Ectodermal cell (in vitro differentiated cells): ENCODE measurements at regions not wholly inside any gene's neighbourhood (a gene's known extent, or its start where the extent isn't known, plus 50 kb on each side); places are given as distances from the start of the nearest gene placed in this dataset.
"Not testable (repeated sequence)": the region's sequence is repeated elsewhere in the genome, so short reads cannot be mapped to it uniquely, and the experiment has no call there.

Experiments used
- H3K27ac ChIP-seq: 2 replicates; pipeline ENCODE4 v1.7.0; 2013; ENCODE audit warnings: mild to moderate bottlenecking, low read depth, low read length; ENCODE audit not compliant: insufficient read depth, poor library complexity, severe bottlenecking
- H3K27me3 ChIP-seq: 2 replicates; pipeline ENCODE4 v1.7.0; 2013; ENCODE audit warnings: mild to moderate bottlenecking, low read length; ENCODE audit not compliant: insufficient read depth, control insufficient read depth, poor library complexity, severe bottlenecking
- H3K36me3 ChIP-seq: one replicate; pipeline ENCODE4 v1.7.0; 2013; ENCODE audit warnings: low read length; ENCODE audit not compliant: control insufficient read depth, insufficient read depth
- H3K4me1 ChIP-seq: one replicate; pipeline ENCODE4 v1.7.0; 2013; ENCODE audit warnings: low read length; ENCODE audit not compliant: control insufficient read depth, insufficient read depth
- H3K4me3 ChIP-seq: 2 replicates; pipeline ENCODE4 v1.7.0; 2013; ENCODE audit warnings: low read depth, low read length, control low read depth; ENCODE audit not compliant: insufficient read depth
- H3K9me3 ChIP-seq: 2 replicates; pipeline ENCODE4 v1.7.0; 2013; ENCODE audit warnings: mild to moderate bottlenecking, low read length, moderate library complexity; ENCODE audit not compliant: control insufficient read depth
- WGBS, 2 experiments: methylation state at CpG; one replicate each; pipeline ENCODE4 v1.1.7; 2013; ENCODE audit warnings: missing lambda C conversion rate in 2 of 2; 5-methylcytosine and 5-hydroxymethylcytosine counted together

- no peak overlapping the region for H3K27ac ChIP-seq
- H3K4me1 ChIP-seq: no peaks in the 10 kb centered on the region
- H3K4me3 ChIP-seq: no peak overlapping the region
- H3K9me3 ChIP-seq: no peaks in the 10 kb centered on the region
- H3K36me3 ChIP-seq: no peaks in the 10 kb centered on the region
- H3K27me3 ChIP-seq: no peaks in the 10 kb centered on the region
- 92 to 96% methylated on average over 1 of the region's 1 CpG for WGBS, 2 experiments
These were observed 941.4 kb upstream of the MAN1A1 start for GRCh38 chr6:120290964-120291363.

DNA sequence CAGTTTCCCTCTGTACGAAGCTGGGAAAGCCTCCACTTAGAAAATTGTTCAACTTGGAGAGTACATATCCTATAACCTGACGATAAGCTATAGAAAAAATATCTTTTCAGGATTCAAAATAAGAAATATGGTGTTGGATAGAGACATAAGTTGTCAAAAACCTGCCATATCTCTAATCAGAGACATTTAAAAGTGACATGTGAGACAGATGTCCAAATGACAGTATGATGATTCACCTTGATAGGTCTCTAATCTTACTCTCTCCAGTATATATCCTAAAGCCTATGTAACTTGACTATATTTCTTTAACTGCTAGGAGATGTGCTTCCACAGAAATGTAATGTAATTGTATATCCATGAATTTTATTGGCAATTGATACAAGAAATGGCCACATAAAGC is 932.4 kb upstream of the MAN1A1 start:
- H3K27ac ChIP-seq: no peak overlapping the region
- no peaks in the 10 kb centered on the region for H3K4me1 ChIP-seq
- WGBS, 2 experiments: 83 to 94% methylated on average over 1 to 2 of the region's 2 CpGs
- no peaks in the 10 kb centered on the region for H3K36me3 ChIP-seq
- no peak overlapping the region for H3K4me3 ChIP-seq
- no peaks in the 10 kb centered on the region for H3K27me3 ChIP-seq
- no peaks in the 10 kb centered on the region for H3K9me3 ChIP-seq

DNA sequence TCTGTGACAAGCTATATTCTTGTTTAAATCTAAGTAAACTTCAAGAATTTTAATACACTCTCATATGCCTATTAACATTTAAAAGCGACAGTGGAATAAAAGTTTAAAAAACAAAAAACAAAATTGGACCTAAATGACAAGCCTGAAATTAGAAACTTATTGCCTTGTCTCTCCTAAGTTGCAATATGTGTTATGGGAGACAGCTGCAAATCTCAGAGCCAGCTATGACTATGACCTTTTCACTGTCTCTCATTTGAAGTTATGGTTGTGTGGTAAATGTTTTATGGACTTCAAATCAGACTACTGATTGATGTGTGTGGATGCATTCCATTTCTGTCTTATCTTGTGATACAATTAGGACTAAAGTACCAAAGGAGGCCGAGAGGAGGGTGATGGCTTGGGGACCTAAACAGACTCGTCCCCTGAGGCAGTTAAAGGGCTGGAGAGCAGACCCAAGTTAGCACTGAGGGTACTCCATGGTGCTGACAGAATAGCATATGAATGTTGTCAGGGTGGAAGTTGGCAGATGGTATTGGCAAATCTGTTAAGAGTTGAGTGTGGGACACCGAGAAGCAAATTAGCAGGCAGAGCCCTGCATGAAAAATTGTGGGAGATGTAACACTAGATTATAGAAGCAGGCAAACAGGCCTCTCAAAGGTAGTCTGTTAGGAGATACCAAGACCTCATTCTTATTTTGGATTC is 930.1 kb upstream of the MAN1A1 start:
- Histone ChIP-seq H3K9me3 (no peaks in the 10 kb centered on the region), H3K27ac (no peak overlapping the region), H3K4me1 (no peaks in the 10 kb centered on the region), H3K4me3 (no peak overlapping the region), H3K27me3 (no peaks in the 10 kb centered on the region), H3K36me3 (no peaks in the 10 kb centered on the region)
- 86 to 93% methylated on average over 3 to 4 of the region's 4 CpGs for WGBS, 2 experiments

- no peaks in the 10 kb centered on the region for H3K9me3 ChIP-seq
- H3K36me3 ChIP-seq: no peaks in the 10 kb centered on the region
- no peaks in the 10 kb centered on the region for H3K4me1 ChIP-seq
- WGBS, 2 experiments: 67 to 91% methylated on average over 1 to 2 of the region's 2 CpGs
- no peak overlapping the region for H3K27ac ChIP-seq
- H3K27me3 ChIP-seq: no peaks in the 10 kb centered on the region
- no peak overlapping the region for H3K4me3 ChIP-seq
These were observed 929.3 kb upstream of the MAN1A1 start for GRCh38 chr6:120278689-120279396.

DNA sequence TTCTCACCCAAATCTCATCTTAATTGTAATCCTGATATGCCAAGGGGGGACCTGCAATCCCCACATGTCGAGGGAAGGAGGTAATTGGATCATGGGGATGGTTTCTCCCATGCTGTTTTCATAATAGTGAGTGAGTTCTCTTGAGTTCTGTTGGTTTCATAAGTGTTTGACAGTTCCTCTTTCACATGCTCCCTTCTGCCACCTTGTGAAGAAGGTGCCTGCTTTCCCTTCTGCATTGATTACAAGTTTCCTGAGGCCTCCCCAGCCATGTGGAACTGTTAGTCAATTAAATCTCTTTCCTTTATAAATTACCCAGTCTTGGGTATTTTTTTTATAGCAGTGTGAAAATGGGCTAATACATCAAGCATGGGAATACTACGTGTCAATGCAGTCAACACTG is 925.0 kb upstream of the MAN1A1 start:
- Histone ChIP-seq H3K27ac (no peak overlapping the region), H3K4me1 (no peaks in the 10 kb centered on the region), H3K9me3 (no peaks in the 10 kb centered on the region), H3K27me3 (no peaks in the 10 kb centered on the region), H3K4me3 (no peak overlapping the region), H3K36me3 (no peaks in the 10 kb centered on the region)
- WGBS, 2 experiments: 94 to 95% methylated on average over 2 of the region's 2 CpGs

DNA sequence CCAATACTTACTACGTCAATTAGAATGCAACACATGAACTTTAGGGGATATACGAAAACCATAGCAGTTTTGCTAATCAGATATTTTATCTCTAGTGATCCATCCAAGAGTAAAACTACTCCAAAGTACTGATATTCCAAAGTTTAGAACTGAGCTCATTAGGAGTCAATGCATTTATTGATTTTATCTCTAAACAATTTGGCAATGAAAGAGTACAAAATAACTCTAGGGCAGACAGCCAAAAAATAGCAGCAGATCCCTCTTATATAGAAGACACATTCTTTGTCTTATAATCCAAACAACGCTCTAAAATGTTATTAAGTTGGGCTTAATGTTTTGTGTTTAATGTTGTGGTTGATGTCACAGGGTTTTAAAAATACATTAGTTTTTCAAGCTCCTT is 923.9 kb upstream of the MAN1A1 start:
- Histone ChIP-seq H3K27me3 (no peaks in the 10 kb centered on the region), H3K36me3 (no peaks in the 10 kb centered on the region), H3K4me1 (no peaks in the 10 kb centered on the region), H3K9me3 (no peaks in the 10 kb centered on the region), H3K27ac (no peak overlapping the region), H3K4me3 (no peak overlapping the region)
- 88 to 91% methylated on average over 2 of the region's 3 CpGs for WGBS, 2 experiments

GRCh38 chr6:120272038-120272437 is 922.5 kb upstream of the MAN1A1 start:
- Histone ChIP-seq H3K27ac (no peak overlapping the region), H3K4me1 (no peaks in the 10 kb centered on the region), H3K36me3 (no peaks in the 10 kb centered on the region), H3K4me3 (no peak overlapping the region), H3K9me3 (no peaks in the 10 kb centered on the region), H3K27me3 (no peaks in the 10 kb centered on the region)

- H3K27me3 ChIP-seq, H3K4me1 ChIP-seq, H3K4me3 ChIP-seq, H3K27ac ChIP-seq, H3K36me3 ChIP-seq, H3K9me3 ChIP-seq: not testable (repeated sequence)
- WGBS, 2 experiments: 92 to 95% methylated on average over 9 of the region's 9 CpGs
These were observed 918.7 kb upstream of the MAN1A1 start for GRCh38 chr6:120268256-120268655.

DNA sequence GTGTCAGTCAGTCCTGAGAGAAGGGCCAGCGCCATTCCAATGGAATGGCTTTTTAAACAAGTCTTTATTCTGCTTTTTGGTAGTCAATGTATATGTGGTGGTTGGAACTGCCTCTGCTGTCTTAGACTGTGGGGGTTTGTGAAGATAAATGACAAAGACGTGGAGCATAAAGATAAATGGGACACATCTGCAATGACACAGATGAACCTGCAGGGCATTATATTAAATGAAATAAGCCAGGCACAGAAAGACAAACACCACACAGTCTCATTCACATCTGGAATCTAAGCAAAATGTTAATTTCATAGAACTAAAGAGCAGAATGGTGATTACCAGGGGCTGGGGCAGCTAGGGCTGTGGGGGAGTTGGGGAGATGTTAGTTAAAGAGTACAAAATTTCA is 912.8 kb upstream of the MAN1A1 start:
- Histone ChIP-seq H3K27ac (no peak overlapping the region), H3K4me1 (no peaks in the 10 kb centered on the region), H3K9me3 (no peaks in the 10 kb centered on the region), H3K27me3 (no peaks in the 10 kb centered on the region), H3K36me3 (no peaks in the 10 kb centered on the region), H3K4me3 (no peak overlapping the region)
- WGBS, 2 experiments: 88 to 94% methylated on average over 2 of the region's 2 CpGs

- no peaks in the 10 kb centered on the region for H3K9me3 ChIP-seq
- H3K36me3 ChIP-seq: no peaks in the 10 kb centered on the region
- no peak overlapping the region for H3K27ac ChIP-seq
- WGBS, 2 experiments: 87 to 100% methylated on average over 1 of the region's 2 CpGs
- no peak overlapping the region for H3K4me3 ChIP-seq
- no peaks in the 10 kb centered on the region for H3K4me1 ChIP-seq
- H3K27me3 ChIP-seq: no peaks in the 10 kb centered on the region
These were observed 911.1 kb upstream of the MAN1A1 start for GRCh38 chr6:120260636-120261035.
